Smooth muscle cell (in vitro differentiated cells): ENCODE measurements at regions not wholly inside any gene's neighbourhood (a gene's known extent, or its start where the extent isn't known, plus 50 kb on each side); places are given as distances from the start of the nearest gene placed in this dataset.

ENCODE experiments used
- DNase-seq: peaks from one replicate; lab custom pipeline; 2025; ENCODE audit not compliant: unreplicated experiment; lab: John Stamatoyannopoulos, UW
- H2AFZ ChIP-seq: fragments of 200-600 bp; sonication (generic); 2 replicates; pipeline ENCODE4 v1.6.0; 2016; ENCODE audit warnings: antibody characterized with exemption, low read depth, mild to moderate bottlenecking
- H3F3A ChIP-seq: fragments of 200-600 bp; sonication (generic); 2 replicates; pipeline ENCODE4 v1.6.0; 2017; ENCODE audit warnings: antibody characterized with exemption, low read depth
- H3K27ac ChIP-seq: fragments of 200-600 bp; sonication (generic); 2 replicates; pipeline ENCODE4 v1.5.1; 2016; ENCODE audit warnings: low read depth, mild to moderate bottlenecking
- H3K27me3 ChIP-seq: fragments of 200-600 bp; sonication (generic); 2 replicates; pipeline ENCODE4 v1.6.1; 2016; ENCODE audit warnings: low read depth, mild to moderate bottlenecking
- H3K36me3 ChIP-seq: fragments of 200-600 bp; sonication (generic); 2 replicates; pipeline ENCODE4 v1.5.1; 2016; ENCODE audit warnings: low read depth
- H3K4me1 ChIP-seq: fragments of 200-600 bp; sonication (generic); 2 replicates; pipeline ENCODE4 v1.5.1; 2016; ENCODE audit warnings: low read depth
- H3K4me2 ChIP-seq: fragments of 200-600 bp; sonication (generic); 2 replicates; pipeline ENCODE4 v1.6.0; 2016; ENCODE audit warnings: mild to moderate bottlenecking
- H3K4me3 ChIP-seq: fragments of 200-600 bp; sonication (generic); 2 replicates; pipeline ENCODE4 v1.5.1; 2016; ENCODE audit warnings: mild to moderate bottlenecking
- H3K79me2 ChIP-seq: fragments of 200-600 bp; sonication (generic); 2 replicates; pipeline ENCODE4 v1.6.0; 2016; ENCODE audit warnings: low read depth, mild to moderate bottlenecking
- H3K9ac ChIP-seq: fragments of 200-600 bp; sonication (generic); 2 replicates; pipeline ENCODE4 v1.6.0; 2016; ENCODE audit warnings: low read depth
- H3K9me3 ChIP-seq: fragments of 200-600 bp; sonication (generic); replicated peaks from 2 replicates; pipeline ENCODE4 v1.5.1; 2016; ENCODE audit warnings: low read depth
- H4K20me1 ChIP-seq: fragments of 200-600 bp; sonication (generic); 2 replicates; pipeline ENCODE4 v1.6.0; 2016; ENCODE audit warnings: low read depth
- whole genome bisulfite sequencing: methylation state at CpG from one replicate; pipeline ENCODE4 v1.1.7; 2016; ENCODE audit warnings: low lambda C conversion rate; 5-methylcytosine and 5-hydroxymethylcytosine counted together
- TF ChIP-seq, protein P1 (sequence below): fragments of 200-600 bp; sonication (generic); IDR thresholded peaks from 2 replicates; pipeline ENCODE4 v1.5.1; 2017; ENCODE audit warnings: borderline replicate concordance, mild to moderate bottlenecking, antibody characterized with exemption; ENCODE audit not compliant: insufficient read depth, poor library complexity, severe bottlenecking

DNA sequence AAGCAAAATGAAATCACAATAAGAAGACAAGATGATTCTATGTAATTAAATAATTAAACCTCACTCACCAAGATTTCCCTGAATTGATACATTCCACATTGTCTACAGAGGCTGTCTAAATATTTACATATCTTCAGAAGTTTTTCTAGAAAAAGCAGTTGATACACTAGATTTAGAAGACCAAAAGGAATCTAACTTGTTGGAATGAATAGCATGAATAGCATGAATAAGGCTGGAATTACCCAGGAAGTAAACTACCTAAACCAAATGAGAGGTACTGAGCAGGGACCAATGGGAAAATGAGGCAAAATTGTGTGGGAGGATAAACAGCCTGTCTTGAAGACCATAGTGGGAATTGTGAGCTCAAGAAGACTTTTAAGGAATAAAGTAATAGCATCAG is 479.7 kb downstream of the TXNL1 start:
- DNase-seq = no peak
- H3K79me2 ChIP-seq = no peaks in the 10 kb centered on the region

DNA sequence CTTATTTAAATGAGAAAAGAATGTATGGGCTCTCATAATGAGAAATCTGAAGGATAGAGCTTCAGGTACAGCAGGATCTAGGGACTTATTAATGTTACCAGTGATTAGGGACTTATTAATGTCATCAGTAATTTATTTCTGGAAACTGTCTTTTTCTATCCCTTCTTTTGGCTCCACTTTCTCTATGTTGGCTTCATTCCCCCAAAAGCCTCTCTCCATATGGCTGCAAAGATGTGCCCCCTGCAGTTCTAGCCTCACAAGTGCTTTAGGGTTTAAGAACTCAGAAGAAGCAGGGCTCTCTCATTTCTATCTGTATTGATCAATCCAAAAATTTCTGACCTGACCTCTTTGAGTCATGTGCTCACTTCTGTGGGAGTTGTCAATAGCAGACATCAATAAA is 480.9 kb downstream of the TXNL1 start:
- Histone ChIP-seq H3K4me3 (no peak overlapping the region), H3K79me2 (no peaks in the 10 kb centered on the region), H3K36me3 (no peaks in the 10 kb centered on the region), H3K4me2 (no peak overlapping the region), H2AFZ (no peak overlapping the region), H3F3A (no peaks in the 10 kb centered on the region), H3K27me3 (no peaks in the 10 kb centered on the region), H3K27ac (no peak overlapping the region), H3K9ac (no peak overlapping the region), H3K4me1 (no peaks in the 10 kb centered on the region), H4K20me1 (no peaks in the 10 kb centered on the region), H3K9me3 (no peaks in the 10 kb centered on the region)
- TF ChIP-seq, protein P1, sequence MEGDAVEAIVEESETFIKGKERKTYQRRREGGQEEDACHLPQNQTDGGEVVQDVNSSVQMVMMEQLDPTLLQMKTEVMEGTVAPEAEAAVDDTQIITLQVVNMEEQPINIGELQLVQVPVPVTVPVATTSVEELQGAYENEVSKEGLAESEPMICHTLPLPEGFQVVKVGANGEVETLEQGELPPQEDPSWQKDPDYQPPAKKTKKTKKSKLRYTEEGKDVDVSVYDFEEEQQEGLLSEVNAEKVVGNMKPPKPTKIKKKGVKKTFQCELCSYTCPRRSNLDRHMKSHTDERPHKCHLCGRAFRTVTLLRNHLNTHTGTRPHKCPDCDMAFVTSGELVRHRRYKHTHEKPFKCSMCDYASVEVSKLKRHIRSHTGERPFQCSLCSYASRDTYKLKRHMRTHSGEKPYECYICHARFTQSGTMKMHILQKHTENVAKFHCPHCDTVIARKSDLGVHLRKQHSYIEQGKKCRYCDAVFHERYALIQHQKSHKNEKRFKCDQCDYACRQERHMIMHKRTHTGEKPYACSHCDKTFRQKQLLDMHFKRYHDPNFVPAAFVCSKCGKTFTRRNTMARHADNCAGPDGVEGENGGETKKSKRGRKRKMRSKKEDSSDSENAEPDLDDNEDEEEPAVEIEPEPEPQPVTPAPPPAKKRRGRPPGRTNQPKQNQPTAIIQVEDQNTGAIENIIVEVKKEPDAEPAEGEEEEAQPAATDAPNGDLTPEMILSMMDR = no peak
- DNase-seq = no peak

More for the DNA sequence above, 479.7 kb downstream of the TXNL1 start:
- Histone ChIP-seq H3K27ac (no peak overlapping the region), H3K4me1 (no peaks in the 10 kb centered on the region), H4K20me1 (no peaks in the 10 kb centered on the region), H3K4me3 (no peak overlapping the region), H3K9me3 (no peaks in the 10 kb centered on the region), H3F3A (no peaks in the 10 kb centered on the region), H3K27me3 (no peaks in the 10 kb centered on the region), H2AFZ (no peak overlapping the region), H3K4me2 (no peak overlapping the region), H3K9ac (no peak overlapping the region), H3K36me3 (no peaks in the 10 kb centered on the region)
- TF ChIP-seq, protein P1 = no peak

DNA sequence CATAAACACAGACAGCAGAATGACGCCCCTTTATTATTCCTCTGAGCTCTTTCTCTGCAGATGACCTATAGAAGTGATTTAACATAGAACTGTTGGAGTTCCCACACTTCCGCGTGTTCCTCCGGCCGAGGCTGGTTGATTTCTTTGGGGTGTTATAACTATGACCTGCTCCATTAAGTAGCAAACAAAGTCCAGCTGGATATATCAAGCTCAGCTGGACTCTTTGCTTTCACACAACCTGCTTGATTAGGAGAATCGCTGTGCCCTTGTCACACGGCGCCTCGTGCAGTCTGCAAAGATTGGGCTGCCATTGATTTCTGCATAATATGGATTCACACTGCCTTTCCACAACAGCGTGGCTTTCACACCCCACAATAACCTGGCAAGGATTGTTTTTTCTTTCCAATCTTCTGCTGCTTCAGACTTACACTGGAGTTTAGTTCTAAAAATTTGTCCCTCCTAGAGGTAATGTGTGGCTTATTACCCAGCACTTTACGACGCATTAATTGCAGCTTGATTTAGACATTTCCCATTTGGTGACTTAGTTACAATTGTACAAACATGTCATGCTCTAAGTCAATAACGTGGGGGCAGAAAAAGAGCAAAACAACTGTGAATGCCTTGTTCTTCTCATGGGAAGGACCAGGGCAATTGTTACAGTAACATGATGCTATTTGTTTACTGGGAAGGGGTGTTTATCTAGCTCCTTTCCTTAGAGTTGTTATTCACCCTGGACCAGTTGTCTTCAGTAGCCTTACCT is 485.7 kb downstream of the TXNL1 start:
- Histone ChIP-seq H3K4me1 (no peaks in the 10 kb centered on the region), H3K36me3 (no peaks in the 10 kb centered on the region), H3K27ac (no peak overlapping the region), H3K4me2 (no peak overlapping the region), H3F3A (peaks cover 2% of the 10 kb centered on the region), H3K27me3 (no peaks in the 10 kb centered on the region), H2AFZ (no peak overlapping the region), H3K79me2 (no peaks in the 10 kb centered on the region), H3K9me3 (no peaks in the 10 kb centered on the region), H3K4me3 (no peak overlapping the region), H3K9ac (no peak overlapping the region), H4K20me1 (no peaks in the 10 kb centered on the region)
- no peak for DNase-seq
- WGBS = 91% methylated on average over 13 of the region's 13 CpGs
- TF ChIP-seq, protein P1 = no peak

DNA sequence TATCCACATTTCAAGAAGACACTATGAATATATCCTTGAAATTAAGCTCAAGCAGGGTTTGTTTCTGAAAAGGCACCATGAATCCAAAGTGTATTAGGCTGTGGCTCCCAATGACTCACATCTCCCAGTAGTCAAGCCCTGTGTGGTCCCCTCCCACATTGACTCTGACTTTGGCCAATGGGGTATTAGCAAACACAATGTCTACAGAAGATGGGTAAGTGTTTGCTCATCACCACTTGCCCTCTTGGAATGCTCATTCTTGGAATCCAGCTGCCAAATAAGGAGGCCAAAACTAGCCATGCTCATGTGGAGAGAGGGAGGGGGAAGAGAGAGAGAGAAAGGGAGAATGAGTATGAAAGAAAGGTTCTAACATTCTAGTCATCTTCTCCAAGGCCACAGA is 490.0 kb downstream of the TXNL1 start:
- Histone ChIP-seq H2AFZ (no peak overlapping the region), H3K27ac (peak overlapping the region; percentile 54), H3K36me3 (no peaks in the 10 kb centered on the region), H3K9me3 (no peaks in the 10 kb centered on the region), H3F3A (peaks cover 6% of the 10 kb centered on the region), H4K20me1 (no peaks in the 10 kb centered on the region), H3K4me3 (no peak overlapping the region), H3K4me2 (no peak overlapping the region), H3K79me2 (no peaks in the 10 kb centered on the region), H3K27me3 (no peaks in the 10 kb centered on the region), H3K4me1 (peaks cover 4% of the 10 kb centered on the region), H3K9ac (peak overlapping the region; percentile 1)
- DNase-seq = no peak
- TF ChIP-seq, protein P1 = no peak
